ENCODE measurements at regions not wholly inside any gene's neighbourhood (a gene's known extent, or its start where the extent isn't known, plus 50 kb on each side); places are given as distances from the start of the nearest gene placed in this dataset.

DNA sequence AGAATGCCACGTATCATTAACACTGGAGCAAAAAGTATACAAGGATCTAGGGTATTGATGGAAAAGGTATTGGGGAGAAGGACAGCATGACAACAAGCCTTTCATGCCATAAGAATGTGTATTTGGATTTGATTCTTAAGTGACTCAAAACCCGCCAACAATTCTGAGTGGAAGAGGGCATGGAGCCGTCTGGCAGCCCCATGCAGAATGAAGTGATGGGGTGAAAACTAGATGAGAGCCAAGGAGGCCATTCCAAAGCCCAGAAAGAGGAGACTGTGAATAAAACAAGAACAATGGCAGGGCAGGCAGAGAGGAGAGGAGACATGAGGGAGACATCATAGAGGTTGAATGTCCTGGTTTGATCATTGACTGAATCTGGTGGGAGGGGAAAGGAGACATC is 272.3 kb upstream of the WWC1 start:
- Histone ChIP-seq H3K36me3 (no peaks in the 10 kb centered on the region), H3K4me3 (no peak overlapping the region), H3K9me3 (no peaks in the 10 kb centered on the region), H3K4me1 (no peaks in the 10 kb centered on the region), H3K27me3 (peaks cover 0 to 8% (median 0%) of the 10 kb centered on the region in 3 donors), H3K27ac (no peak overlapping the region)
- DNase-seq = no peak
- in situ Hi-C loops (cut with MboI; ENCODE audit: low sequenced_read_pairs in 4 of 4) = no loop called here
- no peak for TF ChIP-seq POLR2A (IDR thresholded peaks at IDR 0.05)
- TF ChIP-seq, protein P1, sequence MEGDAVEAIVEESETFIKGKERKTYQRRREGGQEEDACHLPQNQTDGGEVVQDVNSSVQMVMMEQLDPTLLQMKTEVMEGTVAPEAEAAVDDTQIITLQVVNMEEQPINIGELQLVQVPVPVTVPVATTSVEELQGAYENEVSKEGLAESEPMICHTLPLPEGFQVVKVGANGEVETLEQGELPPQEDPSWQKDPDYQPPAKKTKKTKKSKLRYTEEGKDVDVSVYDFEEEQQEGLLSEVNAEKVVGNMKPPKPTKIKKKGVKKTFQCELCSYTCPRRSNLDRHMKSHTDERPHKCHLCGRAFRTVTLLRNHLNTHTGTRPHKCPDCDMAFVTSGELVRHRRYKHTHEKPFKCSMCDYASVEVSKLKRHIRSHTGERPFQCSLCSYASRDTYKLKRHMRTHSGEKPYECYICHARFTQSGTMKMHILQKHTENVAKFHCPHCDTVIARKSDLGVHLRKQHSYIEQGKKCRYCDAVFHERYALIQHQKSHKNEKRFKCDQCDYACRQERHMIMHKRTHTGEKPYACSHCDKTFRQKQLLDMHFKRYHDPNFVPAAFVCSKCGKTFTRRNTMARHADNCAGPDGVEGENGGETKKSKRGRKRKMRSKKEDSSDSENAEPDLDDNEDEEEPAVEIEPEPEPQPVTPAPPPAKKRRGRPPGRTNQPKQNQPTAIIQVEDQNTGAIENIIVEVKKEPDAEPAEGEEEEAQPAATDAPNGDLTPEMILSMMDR (IDR thresholded peaks at IDR 0.05 in 4 of 5, conservative IDR thresholded peaks at IDR 0.05 in 1 of 5) = no peak
- intact Hi-C loops (cut with DNase I; ENCODE audit: low total_unique reads) = no loop called here
- ATAC-seq = no peak

DNA sequence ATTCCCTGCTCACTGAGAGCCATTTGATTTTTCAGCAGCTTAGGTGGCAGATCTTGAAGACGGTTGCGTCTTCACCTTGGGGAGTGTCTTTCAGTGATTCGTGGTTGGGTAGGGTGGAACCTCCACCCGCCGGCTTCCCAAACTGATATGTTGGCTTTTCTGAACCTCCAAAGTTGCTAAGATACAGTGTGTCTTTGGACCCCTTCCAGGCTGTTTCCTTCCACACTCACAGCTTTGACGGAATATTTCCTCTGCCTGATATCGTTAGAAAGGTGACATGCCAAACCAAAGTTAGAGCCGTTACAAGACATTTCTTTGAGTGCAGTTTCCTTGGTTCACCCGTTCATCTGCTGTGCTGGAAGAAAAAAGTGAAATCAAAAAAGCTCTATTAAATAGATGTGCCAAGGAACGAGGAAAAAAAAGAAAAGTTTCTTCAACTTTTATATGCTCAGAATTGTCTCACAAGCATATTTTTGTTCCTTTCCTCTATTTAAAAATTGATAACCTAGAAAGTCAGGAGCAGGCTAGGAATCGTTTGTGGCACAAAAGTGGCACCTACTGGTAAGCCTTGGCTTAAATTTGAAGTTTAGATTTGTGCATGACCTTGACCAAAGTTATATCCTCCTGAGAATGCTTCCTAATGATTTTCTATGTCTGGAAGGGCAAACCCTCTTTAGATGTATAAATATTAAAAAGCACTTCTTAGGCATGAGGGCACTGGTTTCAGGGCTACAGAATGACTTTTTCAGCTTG is 270.7 kb upstream of the WWC1 start:
- Histone ChIP-seq H3K9me3 (no peaks in the 10 kb centered on the region), H3K27me3 (peaks cover 0 to 13% (median 0%) of the 10 kb centered on the region in 3 donors), H3K4me3 (no peak overlapping the region), H3K27ac (no peak overlapping the region), H3K4me1 (no peaks in the 10 kb centered on the region), H3K36me3 (no peaks in the 10 kb centered on the region)
- no peak for ATAC-seq
- DNase-seq = no peak
- TF ChIP-seq, protein P1 (IDR thresholded peaks at IDR 0.05 in 4 of 5, conservative IDR thresholded peaks at IDR 0.05 in 1 of 5) = no peak
- TF ChIP-seq POLR2A (IDR thresholded peaks at IDR 0.05) = no peak
- intact Hi-C loops (cut with DNase I; ENCODE audit: low total_unique reads) (no loop called here), in situ Hi-C loops (cut with MboI; ENCODE audit: low sequenced_read_pairs in 4 of 4) (no loop called here)

DNA sequence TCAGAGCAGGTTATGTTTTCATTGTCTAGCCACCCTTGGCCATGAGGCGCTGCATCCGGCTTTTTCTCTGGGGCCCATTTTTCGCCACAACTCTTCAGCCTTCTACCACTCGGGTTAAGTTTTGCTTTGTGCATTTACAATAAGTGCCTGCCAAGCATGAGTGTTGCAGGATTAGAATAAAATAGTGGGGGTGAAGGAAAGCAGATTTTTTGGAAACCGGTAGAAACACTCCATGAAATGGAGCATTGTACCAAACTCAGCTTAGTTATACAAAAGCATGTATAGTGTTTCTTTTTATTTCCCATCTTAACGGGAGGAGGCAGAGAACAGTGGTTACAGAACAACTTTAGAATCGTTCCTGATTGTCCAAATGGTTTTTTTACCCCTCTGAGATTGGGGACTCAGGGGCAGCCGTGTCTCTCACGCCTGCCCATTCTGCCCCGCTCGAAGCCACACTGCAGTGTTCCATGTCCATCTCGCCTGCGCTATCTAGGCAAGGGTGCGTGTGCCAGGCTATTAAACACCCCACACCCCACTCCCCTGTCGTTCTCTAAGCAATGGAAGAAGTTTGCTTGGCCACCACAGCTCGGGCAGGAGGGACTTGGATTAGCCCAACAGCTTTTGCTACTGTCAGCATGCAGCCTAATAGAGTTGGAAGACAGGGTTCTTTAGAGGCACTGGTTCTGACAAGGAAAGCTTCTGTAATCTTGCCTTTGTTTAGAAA is 268.8 kb upstream of the WWC1 start:
- in situ Hi-C loops (cut with MboI; ENCODE audit: low sequenced_read_pairs in 4 of 4) = no loop called here
- Histone ChIP-seq H3K27me3 (peaks cover 0 to 13% (median 0%) of the 10 kb centered on the region in 3 donors), H3K4me3 (no peak overlapping the region), H3K27ac (no peak overlapping the region), H3K4me1 (no peaks in the 10 kb centered on the region), H3K36me3 (no peaks in the 10 kb centered on the region), H3K9me3 (no peaks in the 10 kb centered on the region)
- TF ChIP-seq, protein P1 (IDR thresholded peaks at IDR 0.05 in 4 of 5, conservative IDR thresholded peaks at IDR 0.05 in 1 of 5) = no peak
- TF ChIP-seq POLR2A (IDR thresholded peaks at IDR 0.05) = no peak
- ATAC-seq = no peak
- no peak for DNase-seq
- intact Hi-C loops (cut with DNase I; ENCODE audit: low total_unique reads) = no loop called here

DNA sequence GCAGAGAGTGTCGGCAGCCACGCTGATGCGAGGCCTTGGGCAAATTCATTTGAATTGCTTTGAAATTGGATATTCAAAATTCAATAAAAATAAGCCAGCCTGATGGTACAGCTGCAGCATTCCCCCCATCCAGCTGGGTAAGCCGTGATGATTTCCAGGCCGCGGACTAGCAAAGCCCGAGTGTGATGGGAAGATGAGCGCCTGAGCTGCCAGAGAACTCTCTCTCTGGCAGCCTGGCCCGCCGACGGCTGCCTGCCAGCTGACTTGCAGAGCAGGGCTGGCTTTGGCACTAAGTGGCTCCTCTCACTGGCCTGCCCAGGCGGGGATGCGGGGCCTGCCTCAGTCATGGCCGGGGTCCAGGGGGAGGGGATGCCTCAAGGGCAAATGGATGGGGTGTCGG is 268.3 kb upstream of the WWC1 start:
- Histone ChIP-seq H3K36me3 (no peaks in the 10 kb centered on the region), H3K4me1 (no peaks in the 10 kb centered on the region), H3K9me3 (no peaks in the 10 kb centered on the region), H3K27me3 (peaks cover 0 to 13% (median 0%) of the 10 kb centered on the region in 3 donors), H3K27ac (no peak overlapping the region), H3K4me3 (no peak overlapping the region)
- TF ChIP-seq POLR2A (IDR thresholded peaks at IDR 0.05) = no peak
- TF ChIP-seq, protein P1 (IDR thresholded peaks at IDR 0.05 in 4 of 5, conservative IDR thresholded peaks at IDR 0.05 in 1 of 5) = no peak
- in situ Hi-C loops (cut with MboI; ENCODE audit: low sequenced_read_pairs in 4 of 4) (no loop called here), intact Hi-C loops (cut with DNase I; ENCODE audit: low total_unique reads) (no loop called here)
- DNase-seq = no peak
- ATAC-seq = no peak

Data from gastrocnemius medialis (tissue), 4 donors.